Neutrophil (primary cell): ENCODE measurements at regions not wholly inside any gene's neighbourhood (a gene's known extent, or its start where the extent isn't known, plus 50 kb on each side); places are given as distances from the start of the nearest gene placed in this dataset.

Experiments
- H3K27ac ChIP-seq: fragments of 200-600 bp; sonication (generic); 2 replicates; pipeline ENCODE4 v1.5.1; 2016; ENCODE audit warnings: mild to moderate bottlenecking, moderate library complexity
- H3K27me3 ChIP-seq: fragments of 200-600 bp; sonication (generic); 2 replicates; pipeline ENCODE4 v1.6.0; 2016; ENCODE audit warnings: mild to moderate bottlenecking
- H3K36me3 ChIP-seq: fragments of 200-600 bp; sonication (generic); 2 replicates; pipeline ENCODE4 v1.5.1; 2017
- H3K4me1 ChIP-seq, 2 experiments: fragments of 200-600 bp in 1 of 2; sonication (generic) in 1 of 2; 1 replicate in 1 of 2; 2 replicates in 1 of 2; pipeline versions ENCODE4 v1.5.1 to v1.6.1; 2013 to 2016; ENCODE audit warnings: low read depth in 1 of 2, low read length in 1 of 2, mild to moderate bottlenecking in 1 of 2, moderate library complexity in 1 of 2; ENCODE audit not compliant: control insufficient read depth in 1 of 2, insufficient read depth in 1 of 2
- H3K4me3 ChIP-seq, 2 experiments: fragments of 200-600 bp in 1 of 2; sonication (generic) in 1 of 2; 1 replicate in 1 of 2; 2 replicates in 1 of 2; pipeline ENCODE4 v1.5.1; 2013 to 2016; ENCODE audit warnings: low read depth in 1 of 2, low read length in 1 of 2, mild to moderate bottlenecking in 1 of 2, moderate library complexity in 1 of 2
- H3K9me3 ChIP-seq: fragments of 200-600 bp; sonication (generic); 2 replicates; pipeline ENCODE4 v1.5.1; 2016
- TF ChIP-seq, protein P1 (sequence below): fragments of 200-600 bp; sonication (generic); IDR thresholded peaks from 2 replicates; pipeline ENCODE4 v1.5.1; 2016; ENCODE audit warnings: antibody characterized with exemption

GRCh38 chr6:1244278-1244677, 67.6 kb upstream of the FOXQ1 start:
- Histone ChIP-seq H3K27me3 (peaks cover 12% of the 10 kb centered on the region), H3K36me3 (no peaks in the 10 kb centered on the region), H3K4me3 (no peak overlapping the region), H3K4me1 (no peaks in the 10 kb centered on the region), H3K27ac (no peak overlapping the region), H3K9me3 (no peaks in the 10 kb centered on the region)
- TF ChIP-seq, protein P1, sequence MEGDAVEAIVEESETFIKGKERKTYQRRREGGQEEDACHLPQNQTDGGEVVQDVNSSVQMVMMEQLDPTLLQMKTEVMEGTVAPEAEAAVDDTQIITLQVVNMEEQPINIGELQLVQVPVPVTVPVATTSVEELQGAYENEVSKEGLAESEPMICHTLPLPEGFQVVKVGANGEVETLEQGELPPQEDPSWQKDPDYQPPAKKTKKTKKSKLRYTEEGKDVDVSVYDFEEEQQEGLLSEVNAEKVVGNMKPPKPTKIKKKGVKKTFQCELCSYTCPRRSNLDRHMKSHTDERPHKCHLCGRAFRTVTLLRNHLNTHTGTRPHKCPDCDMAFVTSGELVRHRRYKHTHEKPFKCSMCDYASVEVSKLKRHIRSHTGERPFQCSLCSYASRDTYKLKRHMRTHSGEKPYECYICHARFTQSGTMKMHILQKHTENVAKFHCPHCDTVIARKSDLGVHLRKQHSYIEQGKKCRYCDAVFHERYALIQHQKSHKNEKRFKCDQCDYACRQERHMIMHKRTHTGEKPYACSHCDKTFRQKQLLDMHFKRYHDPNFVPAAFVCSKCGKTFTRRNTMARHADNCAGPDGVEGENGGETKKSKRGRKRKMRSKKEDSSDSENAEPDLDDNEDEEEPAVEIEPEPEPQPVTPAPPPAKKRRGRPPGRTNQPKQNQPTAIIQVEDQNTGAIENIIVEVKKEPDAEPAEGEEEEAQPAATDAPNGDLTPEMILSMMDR, result no peak

- H3K27ac ChIP-seq, result no peak overlapping the region
- TF ChIP-seq, protein P1, result no peak
- H3K27me3 ChIP-seq, result peaks cover 8% of the 10 kb centered on the region
- H3K36me3 ChIP-seq, result no peaks in the 10 kb centered on the region
- no peaks in the 10 kb centered on the region for H3K9me3 ChIP-seq
- H3K4me1 ChIP-seq, result no peaks in the 10 kb centered on the region
- H3K4me3 ChIP-seq, result no peak overlapping the region
Measured at GRCh38 chr6:1242446-1242845, 69.5 kb upstream of the FOXQ1 start.

- TF ChIP-seq, protein P1, result no peak
- no peaks in the 10 kb centered on the region for H3K9me3 ChIP-seq
- peaks cover 8% of the 10 kb centered on the region for H3K27me3 ChIP-seq
- no peak overlapping the region for H3K4me3 ChIP-seq
- no peak overlapping the region for H3K27ac ChIP-seq
- H3K4me1 ChIP-seq, result no peaks in the 10 kb centered on the region
- no peaks in the 10 kb centered on the region for H3K36me3 ChIP-seq
Measured at GRCh38 chr6:1242021-1242420, 69.9 kb upstream of the FOXQ1 start.

DNA sequence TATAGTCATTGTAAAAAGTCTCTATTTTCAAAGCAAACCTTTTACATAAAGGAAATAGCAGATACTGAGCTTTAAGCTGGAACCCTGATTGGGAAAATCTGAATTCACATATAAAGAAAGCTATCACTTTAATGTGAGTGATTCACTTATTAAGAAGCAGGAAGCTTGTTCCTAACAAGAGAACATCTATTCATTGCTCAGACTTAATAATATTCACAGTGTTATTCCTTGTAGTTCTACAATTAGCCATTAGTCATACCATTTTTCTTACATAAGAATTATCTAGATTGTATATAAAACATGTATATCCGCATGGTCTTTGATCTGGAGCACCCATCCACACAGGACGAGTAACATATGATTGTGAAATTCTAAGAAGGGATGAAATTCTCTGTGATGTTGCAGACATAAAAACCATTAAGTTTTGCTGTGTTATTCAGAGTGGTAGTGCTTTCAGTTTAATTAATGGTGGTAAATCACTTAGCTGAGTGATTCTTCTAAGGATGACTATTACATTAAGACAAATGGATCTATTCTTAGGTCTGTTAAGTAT, 71.1 kb upstream of the FOXQ1 start:
- Histone ChIP-seq H3K4me1 (no peaks in the 10 kb centered on the region), H3K4me3 (no peak overlapping the region), H3K36me3 (no peaks in the 10 kb centered on the region), H3K27me3 (peaks cover 8% of the 10 kb centered on the region), H3K9me3 (no peaks in the 10 kb centered on the region), H3K27ac (no peak overlapping the region)
- TF ChIP-seq, protein P1, result no peak

- no peak overlapping the region for H3K4me3 ChIP-seq
- no peaks in the 10 kb centered on the region for H3K4me1 ChIP-seq
- no peaks in the 10 kb centered on the region for H3K9me3 ChIP-seq
- H3K27ac ChIP-seq, result no peak overlapping the region
- TF ChIP-seq, protein P1, result no peak
- H3K27me3 ChIP-seq, result peaks cover 4% of the 10 kb centered on the region
- no peaks in the 10 kb centered on the region for H3K36me3 ChIP-seq
Measured at GRCh38 chr6:1239805-1240204, 72.1 kb upstream of the FOXQ1 start.

DNA sequence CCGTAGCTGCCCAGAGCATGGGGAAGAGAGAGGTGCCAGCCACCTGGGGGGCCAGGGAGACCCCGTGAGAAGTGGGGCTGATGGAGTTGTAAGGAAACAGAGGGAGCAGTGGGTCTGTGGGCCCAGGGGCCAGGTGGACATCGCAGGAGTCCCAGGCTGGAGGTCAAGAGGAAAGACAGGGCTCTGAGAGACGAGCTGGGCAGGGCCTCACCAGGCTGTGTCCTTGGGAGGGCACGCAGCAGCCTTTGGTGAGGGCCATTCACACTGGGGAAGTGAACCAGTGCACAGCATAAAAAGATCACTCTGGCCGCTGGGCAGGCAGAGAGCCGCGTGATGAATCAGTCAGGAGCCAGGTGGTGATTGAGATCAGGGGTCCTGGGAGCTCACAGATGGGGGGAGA, 73.9 kb upstream of the FOXQ1 start:
- no peak overlapping the region for H3K4me3 ChIP-seq
- H3K9me3 ChIP-seq, result no peaks in the 10 kb centered on the region
- no peaks in the 10 kb centered on the region for H3K27me3 ChIP-seq
- H3K36me3 ChIP-seq, result no peaks in the 10 kb centered on the region
- TF ChIP-seq, protein P1, result no peak
- H3K4me1 ChIP-seq, result no peaks in the 10 kb centered on the region
- no peak overlapping the region for H3K27ac ChIP-seq
